GM12878 (cell line): ENCODE measurements at regions not wholly inside any gene's neighbourhood (a gene's known extent, or its start where the extent isn't known, plus 50 kb on each side); places are given as distances from the start of the nearest gene placed in this dataset.

ENCODE experiments used
- ATAC-seq: fragments of 200-7000 bp; cut with Tn5 transposase; 3 replicates; pipeline ENCODE4 v1.9.1; 2020; ENCODE audit warnings: mild to moderate bottlenecking, moderate library complexity
- BruUV-seq: library from RNA; stranded (reverse); fragments of 400-500 nt; replicated peaks from 2 replicates; lab custom pipeline; 2021; lab: Mats Ljungman, UMichigan
- CTCF ChIA-PET: fragments of 300-600 bp; sonication (Branson Sonifier 250); formaldehyde crosslinking; extraction: SDS; loops from one replicate; lab custom pipeline; 2021; ENCODE audit warnings: inconsistent platforms; lab: Yijun Ruan, JAX
- POLR2A ChIA-PET: fragments of 350-600 bp; formaldehyde crosslinking; extraction: SDS; loops from one replicate; lab custom pipeline; 2021; ENCODE audit warnings: inconsistent platforms; lab: Charles Lee
- RAD21 ChIA-PET: fragments of 300-600 bp; sonication (Branson Sonifier 250); formaldehyde crosslinking; loops from one replicate; lab custom pipeline; 2023; ENCODE audit warnings: antibody characterized with exemption; ENCODE audit not compliant: unreplicated experiment; lab: Charles Lee
- SMC1A ChIA-PET: fragments of 300-600 bp; sonication (Branson Sonifier 250); formaldehyde crosslinking; loops from one replicate; lab custom pipeline; 2023; ENCODE audit not compliant: unreplicated experiment, uncharacterized antibody; lab: Charles Lee
- DNase-seq: peaks from one replicate; pipeline ENCODE4 v3.0.0-alpha.2; 2011; ENCODE audit warnings: low read depth, low spot score
- FAIRE-seq: peaks from 3 replicates; lab custom pipeline; 2011; peaks lifted over from hg19 to GRCh38; lab: Jason Lieb, UNC
- H2AFZ ChIP-seq: 2 replicates; pipeline ENCODE4 v1.6.0; 2011; ENCODE audit warnings: low read depth, low read length, control low read depth; ENCODE audit not compliant: control insufficient read depth
- H3K27ac ChIP-seq: 2 replicates; pipeline ENCODE4 v1.5.1; 2011; ENCODE audit warnings: control low read depth; ENCODE audit not compliant: control insufficient read depth, insufficient read depth
- H3K27me3 ChIP-seq, 2 experiments: replicated peaks in 1 of 2; 2 replicates each; pipeline versions ENCODE4 v1.6.0 to v1.6.1; 2011; ENCODE audit warnings: low read length in 1 of 2; ENCODE audit not compliant: control insufficient read depth in 2 of 2, insufficient read depth in 2 of 2
- H3K36me3 ChIP-seq, 2 experiments: 2 replicates each; pipeline ENCODE4 v1.5.1; 2011; ENCODE audit warnings: low read length in 1 of 2; ENCODE audit not compliant: control insufficient read depth in 2 of 2, insufficient read depth in 2 of 2
- H3K4me1 ChIP-seq: 2 replicates; pipeline ENCODE4 v1.6.1; 2011; ENCODE audit warnings: mild to moderate bottlenecking, low read length, moderate library complexity, mixed read lengths; ENCODE audit not compliant: control insufficient read depth, insufficient read depth
- H3K4me2 ChIP-seq: 2 replicates; pipeline ENCODE4 v1.6.0; 2011; ENCODE audit warnings: control low read depth; ENCODE audit not compliant: control insufficient read depth, insufficient read depth
- H3K4me3 ChIP-seq: fragments of 200-600 bp; sonication (generic); 2 replicates; pipeline ENCODE4 v1.5.1; 2016
- H3K79me2 ChIP-seq: 2 replicates; pipeline ENCODE4 v1.6.0; 2011; ENCODE audit warnings: low read length; ENCODE audit not compliant: control insufficient read depth, insufficient read depth
- H3K9ac ChIP-seq: 2 replicates; pipeline ENCODE4 v1.8.0; 2011; ENCODE audit warnings: low read length, control low read depth, mixed read lengths; ENCODE audit not compliant: control insufficient read depth, insufficient read depth
- H3K9me3 ChIP-seq: replicated peaks from 3 replicates; pipeline ENCODE4 v1.5.1; 2011; ENCODE audit warnings: mild to moderate bottlenecking, low read length; ENCODE audit not compliant: control insufficient read depth, insufficient read depth
- H4K20me1 ChIP-seq: 2 replicates; pipeline ENCODE4 v1.6.0; 2011; ENCODE audit not compliant: control insufficient read depth, insufficient read depth
- CREB1 ChIP-seq: IDR thresholded peaks from 2 replicates; pipeline ENCODE4 v1.6.1; 2012; ENCODE audit warnings: low read depth, mild to moderate bottlenecking, inconsistent platforms
- DPF2 ChIP-seq: fragments of 450-650 bp; IDR thresholded peaks from 2 replicates; pipeline ENCODE4 v1.6.1; 2017; ENCODE audit warnings: mild to moderate bottlenecking
- E2F4 ChIP-seq: IDR thresholded peaks from 2 replicates; pipeline ENCODE4 v1.6.1; 2012; ENCODE audit warnings: low read depth, low read length, improper control_type of control experiment
- EZH2 ChIP-seq: IDR thresholded peaks from 2 replicates; pipeline ENCODE4 v1.6.1; 2012; ENCODE audit warnings: low read depth, mild to moderate bottlenecking, control low read depth, inconsistent platforms, low read length, borderline replicate concordance; ENCODE audit not compliant: control insufficient read depth
- KAT2A ChIP-seq: conservative IDR thresholded peaks from 2 replicates; pipeline ENCODE4 v1.6.1; 2011; ENCODE audit warnings: low read depth, low read length; ENCODE audit not compliant: control insufficient read depth
- MYB ChIP-seq: fragments of 150-350 bp; IDR thresholded peaks from 2 replicates; pipeline ENCODE4 v1.6.1; 2014; ENCODE audit warnings: mild to moderate bottlenecking, low read depth, low read length, borderline replicate concordance
- RBBP5 ChIP-seq: fragments of 200-600 bp; sonication (generic); conservative IDR thresholded peaks from 2 replicates; pipeline ENCODE4 v1.6.1; 2016
- RELB ChIP-seq: fragments of 450-650 bp; IDR thresholded peaks from 2 replicates; pipeline ENCODE4 v1.6.1; 2017; ENCODE audit warnings: low read depth, mild to moderate bottlenecking, moderate library complexity
- STAT3 ChIP-seq: IDR thresholded peaks from 2 replicates; pipeline ENCODE4 v1.6.1; 2011; ENCODE audit warnings: low read depth, low read length, improper control_type of control experiment
- ZBED1 ChIP-seq: IDR thresholded peaks from 2 replicates; pipeline ENCODE4 v1.6.1; 2016; ENCODE audit warnings: borderline replicate concordance
- WGBS: methylation state at CpG from one replicate; pipeline ENCODE4 v1.1.6; 2016; ENCODE audit warnings: low lambda C conversion rate; ENCODE audit not compliant: insufficient replicate concordance, insufficient coverage; ENCODE audit errors: missing lambda C conversion rate; 5-methylcytosine and 5-hydroxymethylcytosine counted together
- in situ Hi-C: fragments of 300-500 bp; cut with MboI; formaldehyde crosslinking; loops from 9 replicates; pipeline ENCODE4 v1.14.3; 2018; ENCODE audit warnings: mixed read lengths
- intact Hi-C: fragments of 100-400 bp; cut with micrococcal nuclease; formaldehyde crosslinking; loops from one replicate; pipeline ENCODE4 v1.14.2; 2022; ENCODE audit not compliant: unreplicated experiment
- TF ChIP-seq, protein P1 (sequence below): fragments of 450-650 bp; IDR thresholded peaks from 2 replicates; pipeline ENCODE4 v1.6.1; 2014; ENCODE audit warnings: mild to moderate bottlenecking

- ChIA-PET CTCF (no interaction called here), RAD21 (no interaction called here), POLR2A (no interaction called here), SMC1A (no interaction called here)
- no TSS peak for BruUV-seq
- DNase-seq (no peak), ATAC-seq (no peak), FAIRE-seq (no peak)
- no peaks in the 10 kb centered on the region for H3K4me1 ChIP-seq
- H3K4me3 ChIP-seq: no peak overlapping the region
- no peak overlapping the region for H3K9ac ChIP-seq
- intact Hi-C loops (no loop called here), in situ Hi-C loops (no loop called here)
- no peaks in the 10 kb centered on the region for H3K36me3 ChIP-seq
- no peaks in the 10 kb centered on the region for H3K9me3 ChIP-seq
- no peaks in the 10 kb centered on the region for H3K79me2 ChIP-seq
- H3K27me3 ChIP-seq: no peaks in the 10 kb centered on the region
- no peak overlapping the region for H3K27ac ChIP-seq
- no peak overlapping the region for H2AFZ ChIP-seq
- no peaks in the 10 kb centered on the region for H4K20me1 ChIP-seq
- no peak overlapping the region for H3K4me2 ChIP-seq
- TF ChIP-seq DPF2: no peak
- TF ChIP-seq STAT3: no peak
- TF ChIP-seq CREB1: no peak
- TF ChIP-seq KAT2A: no peak
- TF ChIP-seq RBBP5: no peak
- TF ChIP-seq ZBED1: no peak
- TF ChIP-seq RELB: no peak
- no peak for TF ChIP-seq MYB
- TF ChIP-seq EZH2: no peak
- no peak for TF ChIP-seq E2F4
- TF ChIP-seq, protein P1, sequence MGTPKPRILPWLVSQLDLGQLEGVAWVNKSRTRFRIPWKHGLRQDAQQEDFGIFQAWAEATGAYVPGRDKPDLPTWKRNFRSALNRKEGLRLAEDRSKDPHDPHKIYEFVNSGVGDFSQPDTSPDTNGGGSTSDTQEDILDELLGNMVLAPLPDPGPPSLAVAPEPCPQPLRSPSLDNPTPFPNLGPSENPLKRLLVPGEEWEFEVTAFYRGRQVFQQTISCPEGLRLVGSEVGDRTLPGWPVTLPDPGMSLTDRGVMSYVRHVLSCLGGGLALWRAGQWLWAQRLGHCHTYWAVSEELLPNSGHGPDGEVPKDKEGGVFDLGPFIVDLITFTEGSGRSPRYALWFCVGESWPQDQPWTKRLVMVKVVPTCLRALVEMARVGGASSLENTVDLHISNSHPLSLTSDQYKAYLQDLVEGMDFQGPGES: no peak
- TF ChIP-seq, all 136 proteins: peak for 0
- 100% methylated on average over 1 of the region's 1 CpG for WGBS
Measured at GRCh38 chrX:94813541-94813940, 1139.5 kb downstream of the FAM133A start.
